ENCODE measurements at regions not wholly inside any gene's neighbourhood (a gene's known extent, or its start where the extent isn't known, plus 50 kb on each side); places are given as distances from the start of the nearest gene placed in this dataset.

GRCh38 chr14:38786921-38787320 lies 316.1 kb downstream of the SEC23A start:
- no peaks in the 10 kb centered on the region for H3K27me3 ChIP-seq
- intact Hi-C loops (cut with DNase I), result no loop called here
- ATAC-seq (no peak), DNase-seq (no peak)
- TF ChIP-seq CTCF (IDR thresholded peaks at IDR 0.05), result no peak
- H3K36me3 ChIP-seq, result no peaks in the 10 kb centered on the region
- no peak overlapping the region for H3K4me3 ChIP-seq
- no peaks in the 10 kb centered on the region for H3K4me1 ChIP-seq
- H3K27ac ChIP-seq, result no peak overlapping the region
- no peaks in the 10 kb centered on the region for H3K9me3 ChIP-seq

GRCh38 chr14:38777401-38777800 lies 325.6 kb downstream of the SEC23A start:
- H3K27ac ChIP-seq, result no peak overlapping the region
- H3K4me1 ChIP-seq, result no peaks in the 10 kb centered on the region
- no peaks in the 10 kb centered on the region for H3K27me3 ChIP-seq
- H3K9me3 ChIP-seq, result no peaks in the 10 kb centered on the region
- intact Hi-C loops (cut with DNase I), result no loop called here
- DNase-seq, result no peak
- H3K4me3 ChIP-seq, result no peak overlapping the region
- TF ChIP-seq CTCF (IDR thresholded peaks at IDR 0.05), result no peak
- no peaks in the 10 kb centered on the region for H3K36me3 ChIP-seq
- ATAC-seq, result no peak

GRCh38 chr14:38775986-38776385 lies 327.0 kb downstream of the SEC23A start:
- Histone ChIP-seq H3K9me3 (no peaks in the 10 kb centered on the region), H3K4me3 (no peak overlapping the region), H3K36me3 (no peaks in the 10 kb centered on the region), H3K27ac (no peak overlapping the region), H3K27me3 (no peaks in the 10 kb centered on the region), H3K4me1 (no peaks in the 10 kb centered on the region)
- ATAC-seq (no peak), DNase-seq (no peak)
- intact Hi-C loops (cut with DNase I), result no loop called here
- TF ChIP-seq CTCF (IDR thresholded peaks at IDR 0.05), result no peak

GRCh38 chr14:38774162-38774561 lies 328.9 kb downstream of the SEC23A start:
- H3K4me3 ChIP-seq, result no peak overlapping the region
- DNase-seq (no peak), ATAC-seq (no peak)
- TF ChIP-seq CTCF (IDR thresholded peaks at IDR 0.05), result no peak
- no peaks in the 10 kb centered on the region for H3K4me1 ChIP-seq
- intact Hi-C loops (cut with DNase I), result no loop called here
- H3K27ac ChIP-seq, result no peak overlapping the region
- no peaks in the 10 kb centered on the region for H3K9me3 ChIP-seq
- H3K27me3 ChIP-seq, result no peaks in the 10 kb centered on the region
- no peaks in the 10 kb centered on the region for H3K36me3 ChIP-seq

- no peaks in the 10 kb centered on the region for H3K27me3 ChIP-seq
- no peak for ATAC-seq
These were observed 332.8 kb downstream of the SEC23A start for GRCh38 chr14:38770251-38770650.

More at GRCh38 chr14:38770251-38770650, 332.8 kb downstream of the SEC23A start:
- Histone ChIP-seq H3K9me3 (peaks cover 0 to 2% of the 10 kb centered on the region in 2 donors), H3K4me1 (no peaks in the 10 kb centered on the region), H3K4me3 (no peak overlapping the region), H3K27ac (no peak overlapping the region), H3K36me3 (no peaks in the 10 kb centered on the region)
- intact Hi-C loops (cut with DNase I), result no loop called here
- no peak for DNase-seq
- no peak for TF ChIP-seq CTCF (IDR thresholded peaks at IDR 0.05)

Measured in left lung (tissue), 4 donors.